IPS-NIHi7 (cell line): ENCODE measurements at regions not wholly inside any gene's neighbourhood (a gene's known extent, or its start where the extent isn't known, plus 50 kb on each side); places are given as distances from the start of the nearest gene placed in this dataset.
A peak's percentile ranks its signal among the peaks of the same experiment; 100 is the strongest.

Experiments used
- DNase-seq: peaks from one replicate; pipeline ENCODE4 v3.0.0; 2012; ENCODE audit warnings: mixed read lengths; ENCODE audit errors: extremely low spot score

GRCh38 chr5:5687113-5687512 is 264.6 kb downstream of the ICE1 start:
- no peak for DNase-seq

GRCh38 chr5:5686356-5686755 is 263.9 kb downstream of the ICE1 start:
- DNase-seq: no peak

GRCh38 chr5:5685737-5686136 is 263.3 kb downstream of the ICE1 start:
- DNase-seq: no peak

- DNase-seq: no peak
These were observed 260.7 kb downstream of the ICE1 start for GRCh38 chr5:5683174-5683573.

GRCh38 chr5:5678909-5679308 is 256.4 kb downstream of the ICE1 start:
- no peak for DNase-seq

GRCh38 chr5:5677738-5678137 is 255.3 kb downstream of the ICE1 start:
- DNase-seq: no peak

GRCh38 chr5:5676218-5676617 is 253.7 kb downstream of the ICE1 start:
- DNase-seq: no peak

GRCh38 chr5:5675511-5675910 is 253.0 kb downstream of the ICE1 start:
- no peak for DNase-seq

- peak; percentile 48 for DNase-seq
These were observed 249.3 kb downstream of the ICE1 start for GRCh38 chr5:5671823-5672222.

- no peak for DNase-seq
These were observed 244.7 kb downstream of the ICE1 start for GRCh38 chr5:5667136-5667554.

- DNase-seq: no peak
These were observed 243.9 kb downstream of the ICE1 start for GRCh38 chr5:5666369-5666768.

- no peak for DNase-seq
These were observed 243.5 kb downstream of the ICE1 start for GRCh38 chr5:5666076-5666365.

GRCh38 chr5:5665225-5666075 is 243.0 kb downstream of the ICE1 start:
- no peak for DNase-seq

- no peak for DNase-seq
These were observed 236.5 kb downstream of the ICE1 start for GRCh38 chr5:5658889-5659465.

- no peak for DNase-seq
These were observed 235.7 kb downstream of the ICE1 start for GRCh38 chr5:5658226-5658625.

- no peak for DNase-seq
These were observed 229.7 kb downstream of the ICE1 start for GRCh38 chr5:5652181-5652580.

GRCh38 chr5:5650949-5651348 is 228.5 kb downstream of the ICE1 start:
- DNase-seq: no peak

GRCh38 chr5:5650242-5650641 is 227.8 kb downstream of the ICE1 start:
- DNase-seq: no peak

- no peak for DNase-seq
These were observed 227.2 kb downstream of the ICE1 start for GRCh38 chr5:5649641-5650040.

GRCh38 chr5:5648694-5649093 is 226.2 kb downstream of the ICE1 start:
- no peak for DNase-seq

- no peak for DNase-seq
These were observed 223.4 kb downstream of the ICE1 start for GRCh38 chr5:5645891-5646290.

- no peak for DNase-seq
These were observed 222.7 kb downstream of the ICE1 start for GRCh38 chr5:5645198-5645597.

GRCh38 chr5:5644249-5644648 is 221.8 kb downstream of the ICE1 start:
- no peak for DNase-seq

GRCh38 chr5:5643481-5643880 is 221.0 kb downstream of the ICE1 start:
- no peak for DNase-seq
